ENCODE measurements at regions not wholly inside any gene's neighbourhood (a gene's known extent, or its start where the extent isn't known, plus 50 kb on each side); places are given as distances from the start of the nearest gene placed in this dataset.
"Not testable (repeated sequence)": the region's sequence is repeated elsewhere in the genome, so short reads cannot be mapped to it uniquely, and the experiment has no call there.

GRCh38 chr1:245039196-245039595, 115.6 kb upstream of the KIF26B start:
- no peak for DNase-seq
- intact Hi-C loops (cut with DNase I), result no loop called here

- no peak for DNase-seq
- intact Hi-C loops (cut with DNase I), result no loop called here
Measured at GRCh38 chr1:245036102-245036501, 118.7 kb upstream of the KIF26B start.

DNA sequence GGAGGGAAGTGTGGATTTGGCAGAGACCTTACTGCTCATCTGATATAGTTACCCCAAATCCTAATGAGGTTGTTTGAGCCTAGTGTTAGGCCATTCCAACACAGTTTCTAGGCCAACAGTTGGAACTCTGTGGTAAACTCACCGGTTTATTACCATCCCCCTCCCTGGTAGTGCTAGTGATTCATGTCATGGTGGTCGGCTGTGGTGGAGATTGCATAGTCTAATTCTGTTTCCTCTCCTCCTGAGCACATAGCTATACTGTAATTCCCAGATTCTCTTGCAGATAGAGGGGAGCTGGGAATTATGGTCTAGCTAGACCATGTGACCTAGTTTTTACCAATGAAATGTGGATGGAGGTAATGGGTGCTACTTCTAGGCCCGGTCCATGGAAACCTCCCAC, 123.7 kb upstream of the KIF26B start:
- DNase-seq, result no peak
- intact Hi-C loops (cut with DNase I), result no loop called here

DNA sequence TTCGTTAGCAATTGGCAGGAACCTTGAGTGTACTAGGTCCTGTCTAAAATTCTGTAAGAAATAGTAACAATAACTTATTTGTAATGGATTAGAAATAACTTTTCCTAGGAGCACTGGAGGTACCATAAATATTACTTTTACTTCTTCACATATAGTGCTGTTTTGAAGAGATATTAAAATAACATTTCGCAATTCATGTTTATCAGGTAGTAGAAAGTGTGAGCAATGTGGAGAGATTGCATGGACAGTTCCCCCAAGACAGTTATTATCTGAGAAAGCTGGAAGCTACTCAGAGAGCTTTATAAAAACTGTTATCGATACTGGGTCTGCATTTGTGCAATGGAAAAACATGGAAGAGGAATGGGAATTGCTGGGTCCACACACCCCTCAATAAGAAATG, 128.5 kb upstream of the KIF26B start:
- intact Hi-C loops (cut with DNase I), result no loop called here
- DNase-seq, result no peak

DNA sequence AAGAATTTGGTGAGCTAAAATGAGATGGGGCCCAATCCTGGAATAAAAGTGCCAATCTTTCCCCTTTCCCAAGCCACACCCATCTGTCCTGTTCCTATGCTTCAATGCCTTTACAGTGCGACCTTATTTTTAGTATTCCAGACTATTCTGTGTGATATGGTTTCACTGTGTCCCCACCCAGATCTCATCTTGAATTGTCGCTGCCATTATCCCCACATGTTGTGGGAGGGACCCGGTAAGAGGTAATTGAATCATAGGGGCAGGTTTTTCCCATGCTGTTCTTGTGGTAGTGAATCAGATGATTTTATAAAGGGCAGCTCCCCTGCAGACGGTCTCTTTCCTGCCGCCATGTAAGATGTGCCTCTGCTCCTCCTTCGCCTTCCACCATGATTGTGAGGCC, 129.3 kb upstream of the KIF26B start:
- intact Hi-C loops (cut with DNase I), result no loop called here

DNA sequence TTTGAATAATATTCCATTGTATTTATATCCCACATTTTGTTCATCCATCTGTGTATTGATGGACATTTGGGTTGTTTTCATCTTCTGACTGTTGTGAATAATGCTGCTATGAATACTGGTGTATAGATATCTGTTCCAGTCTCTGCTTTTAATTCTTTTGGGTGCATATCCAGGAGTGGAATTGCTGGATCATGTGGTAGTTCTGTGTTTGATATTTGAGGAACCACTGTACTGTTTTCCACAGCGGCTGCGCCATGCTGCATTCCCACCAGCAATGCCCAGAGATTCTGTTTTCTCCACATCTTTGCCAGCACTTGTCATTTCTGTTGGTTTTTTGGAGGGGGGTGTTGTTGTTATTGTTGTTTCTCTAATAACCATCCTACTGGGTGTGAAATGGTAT, 131.6 kb upstream of the KIF26B start:
- DNase-seq, result no peak
- intact Hi-C loops (cut with DNase I), result no loop called here

More for the DNA sequence above, 129.3 kb upstream of the KIF26B start:
- DNase-seq, result no peak

- intact Hi-C loops (cut with DNase I), result no loop called here
- no peak for DNase-seq
Measured at GRCh38 chr1:245019910-245020486, 134.8 kb upstream of the KIF26B start.

DNA sequence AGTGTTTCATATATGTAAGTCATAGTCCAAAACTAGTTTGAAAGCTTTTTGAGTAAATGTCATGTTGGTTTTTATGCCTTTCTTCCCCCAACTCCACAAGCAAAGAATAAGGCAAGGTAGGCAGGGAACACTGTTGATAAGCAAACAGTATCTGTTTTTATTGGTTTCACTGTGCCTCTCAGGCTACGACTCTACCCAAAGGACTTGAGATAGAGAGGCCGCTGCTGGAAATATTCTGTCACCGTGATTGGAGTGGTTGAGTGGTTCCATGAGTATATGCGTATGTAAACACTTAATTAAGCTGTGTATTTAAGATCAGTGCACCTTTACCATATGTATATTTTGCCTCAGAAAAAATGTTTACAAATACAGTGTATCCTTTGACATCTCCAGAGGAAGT, 138.1 kb upstream of the KIF26B start:
- intact Hi-C loops (cut with DNase I), result no loop called here
- DNase-seq, result no peak

- intact Hi-C loops (cut with DNase I), result no loop called here
- no peak for DNase-seq
Measured at GRCh38 chr1:245015031-245015430, 139.8 kb upstream of the KIF26B start.

DNA sequence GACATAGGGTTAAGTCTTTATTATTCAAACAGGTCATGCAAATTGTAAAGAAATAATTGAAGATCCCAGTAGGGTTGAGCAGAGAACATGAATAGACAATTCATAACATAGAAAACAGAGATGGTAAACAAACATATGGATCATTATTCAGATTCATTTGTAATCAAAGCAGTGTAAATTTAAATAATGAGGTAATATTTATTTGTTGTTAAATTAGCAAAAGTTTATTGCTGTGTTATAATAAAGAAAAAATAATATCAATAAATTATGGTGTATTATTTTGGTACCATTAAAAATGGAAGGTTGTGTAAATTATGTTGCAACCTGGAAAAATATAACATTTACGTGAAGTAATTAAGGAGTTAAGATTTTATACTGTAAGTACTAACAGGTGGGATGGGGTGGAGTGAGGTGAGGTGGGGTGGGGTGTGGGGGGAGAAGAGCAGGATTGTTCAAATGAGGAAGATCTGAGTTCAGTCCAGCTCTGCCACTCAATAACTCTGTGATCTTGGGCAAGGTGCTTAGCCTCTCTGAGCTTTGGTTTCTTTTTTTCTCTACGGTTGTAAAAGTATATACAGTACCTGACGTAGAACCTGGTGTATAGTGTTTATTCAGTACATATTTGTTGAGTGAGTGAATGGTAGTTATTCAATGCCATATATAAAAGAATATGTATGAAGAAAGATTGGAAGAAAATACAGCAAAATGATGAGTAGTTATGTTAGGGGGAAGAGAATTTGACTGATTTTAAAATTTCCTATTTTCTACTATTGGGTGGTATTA, 140.3 kb upstream of the KIF26B start:
- DNase-seq, result no peak
- intact Hi-C loops (cut with DNase I), result no loop called here

GRCh38 chr1:245010018-245010614, 144.7 kb upstream of the KIF26B start:
- intact Hi-C loops (cut with DNase I), result no loop called here
- DNase-seq, result peak in 1 of 10 donors; percentile 10

DNA sequence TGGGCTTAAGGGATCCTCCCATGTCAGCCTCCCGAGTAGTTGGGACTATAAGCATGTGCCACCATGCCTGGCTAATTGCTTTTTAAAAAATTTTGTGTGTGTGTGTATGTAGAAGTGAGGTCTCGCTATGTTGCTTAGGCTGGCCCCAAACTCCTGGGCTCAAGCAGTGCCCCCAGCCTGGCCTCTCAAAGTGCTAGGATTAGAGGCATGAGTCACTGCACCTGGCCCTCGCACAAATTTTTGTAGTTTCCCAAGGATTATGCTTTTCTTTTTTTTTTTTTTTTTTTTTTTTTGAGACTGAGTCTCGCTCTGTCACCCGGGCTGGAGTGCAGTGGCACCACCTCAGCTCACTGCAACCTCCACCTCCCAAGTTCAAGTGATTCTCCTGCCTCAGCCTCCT, 144.4 kb upstream of the HNRNPU start:
- intact Hi-C loops (cut with DNase I), result no loop called here
- peak in 1 of 10 donors; percentile 14 for DNase-seq

DNA sequence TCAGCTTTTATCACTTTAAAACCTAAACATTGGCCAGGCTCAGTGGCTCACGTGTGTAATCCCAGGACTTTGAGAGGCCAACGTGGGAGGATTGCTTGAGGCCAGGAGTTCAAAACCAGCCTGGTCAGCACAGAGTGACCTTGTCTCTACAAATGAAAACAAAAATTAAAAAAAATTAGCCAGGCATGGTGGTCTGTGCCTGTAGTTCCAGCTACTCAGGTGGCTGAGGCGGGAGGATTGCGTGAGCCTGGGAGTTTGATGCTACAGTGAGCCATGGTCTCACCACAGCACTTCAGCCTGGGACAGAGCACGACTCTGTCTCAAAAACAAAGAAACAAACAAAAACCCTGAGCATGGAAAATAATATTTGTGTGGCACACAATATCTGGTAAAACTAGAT, 143.5 kb upstream of the HNRNPU start:
- intact Hi-C loops (cut with DNase I), result no loop called here

DNA sequence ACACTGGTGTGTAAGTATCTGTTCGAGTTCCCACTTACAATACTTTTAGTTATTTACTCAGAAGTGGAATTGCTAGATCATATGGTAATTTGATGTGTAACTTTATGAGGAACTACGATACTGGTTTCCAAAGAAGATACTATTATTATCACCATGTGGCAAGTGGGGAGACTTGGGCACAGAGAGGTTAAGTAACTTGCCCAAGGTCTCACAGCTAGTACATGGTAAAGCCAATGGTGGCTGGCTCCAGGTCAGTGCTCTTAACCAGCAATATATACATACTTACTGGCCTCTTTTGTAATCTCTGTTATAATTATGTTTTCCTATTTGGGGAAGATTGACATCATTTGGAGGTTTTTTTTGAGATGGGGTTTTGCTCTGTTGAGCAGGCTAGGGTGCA, 138.9 kb upstream of the HNRNPU start:
- DNase-seq, result peak in 1 of 10 donors; percentile 16
- intact Hi-C loops (cut with DNase I), result no loop called here

More for the DNA sequence above, 143.5 kb upstream of the HNRNPU start:
- no peak for DNase-seq

GRCh38 chr1:245001252-245001651, 136.9 kb upstream of the HNRNPU start:
- no peak for DNase-seq
- intact Hi-C loops (cut with DNase I), result no loop called here

DNA sequence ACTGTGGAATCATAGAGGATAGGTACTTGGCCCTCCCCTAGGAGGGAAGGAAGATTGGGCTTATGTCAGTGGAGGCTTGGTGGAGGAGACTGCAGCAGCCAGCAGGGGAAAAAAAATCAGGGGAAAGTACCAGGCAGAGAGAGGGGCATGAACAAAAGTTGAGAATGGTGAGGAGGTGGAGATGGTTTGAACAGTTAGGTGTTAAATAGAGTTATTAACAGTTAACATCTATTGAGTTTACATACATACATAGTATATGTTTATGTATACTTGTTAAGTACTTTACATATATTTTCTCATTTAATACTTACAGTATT, 136.5 kb upstream of the HNRNPU start:
- intact Hi-C loops (cut with DNase I), result no loop called here
- DNase-seq, result no peak

DNA sequence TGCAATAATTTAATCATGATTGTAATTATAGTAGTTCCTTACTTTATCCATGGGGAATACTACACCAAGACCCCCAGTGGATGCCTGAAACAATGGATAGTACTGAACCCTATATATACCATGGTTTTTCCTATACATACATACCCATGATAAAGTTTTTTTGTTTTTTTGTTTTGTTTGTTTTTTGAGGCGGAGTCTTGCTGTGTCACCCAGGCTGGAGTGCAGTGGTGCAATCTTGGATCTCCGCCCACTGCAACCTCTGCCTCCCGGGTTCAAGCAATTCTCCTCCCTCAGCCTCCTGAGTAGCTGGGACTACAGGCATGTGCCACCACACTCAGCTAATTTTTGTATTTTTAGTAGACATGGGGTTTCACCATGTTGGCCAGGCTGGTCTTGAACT, 135.3 kb upstream of the HNRNPU start:
- intact Hi-C loops (cut with DNase I); DNase-seq: not testable (repeated sequence)

- DNase-seq, result no peak
- intact Hi-C loops (cut with DNase I), result no loop called here
Measured at GRCh38 chr1:244998717-244999346, 134.5 kb upstream of the HNRNPU start.

DNA sequence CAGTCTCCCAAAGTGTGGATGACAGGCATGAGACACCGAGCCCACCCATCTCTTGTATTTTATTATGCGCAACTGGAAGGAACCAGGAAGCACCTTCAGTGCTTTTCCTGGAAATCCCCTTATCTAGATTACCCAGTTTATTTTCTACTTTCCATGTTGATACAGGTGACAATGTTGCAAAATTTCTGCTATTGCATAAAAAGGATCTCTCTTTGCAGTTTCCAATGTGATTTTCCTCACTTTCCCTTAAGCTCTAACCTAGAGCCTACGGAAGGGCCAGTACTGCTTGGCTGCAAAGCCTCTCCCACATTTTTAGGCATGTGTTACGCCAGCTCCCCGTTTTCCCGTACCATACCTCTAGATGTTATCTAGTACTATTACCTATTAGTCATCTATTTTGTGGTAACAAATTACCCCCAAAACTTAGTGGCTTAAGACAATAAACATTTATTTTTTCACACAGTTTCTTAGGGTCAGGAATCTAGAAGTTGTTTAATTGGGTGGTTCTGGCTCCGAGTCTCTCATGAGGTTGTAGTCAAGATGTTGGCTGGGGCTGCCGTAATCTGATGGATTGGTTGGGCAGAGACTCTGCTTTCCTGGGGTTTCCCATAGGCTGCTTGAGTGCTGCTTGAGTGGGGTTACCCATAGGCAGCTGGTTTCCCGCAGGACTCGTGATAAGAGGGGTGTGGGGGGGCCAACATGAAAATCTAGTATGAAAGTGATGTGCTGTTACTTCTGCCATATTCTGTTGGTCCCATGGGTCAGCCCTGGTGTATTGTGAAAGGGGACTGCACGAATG, 131.5 kb upstream of the HNRNPU start:
- intact Hi-C loops (cut with DNase I), result no loop called here
- no peak for DNase-seq

- no peak for DNase-seq
- intact Hi-C loops (cut with DNase I), result no loop called here
Measured at GRCh38 chr1:244992833-244993232, 128.5 kb upstream of the HNRNPU start.

DNA sequence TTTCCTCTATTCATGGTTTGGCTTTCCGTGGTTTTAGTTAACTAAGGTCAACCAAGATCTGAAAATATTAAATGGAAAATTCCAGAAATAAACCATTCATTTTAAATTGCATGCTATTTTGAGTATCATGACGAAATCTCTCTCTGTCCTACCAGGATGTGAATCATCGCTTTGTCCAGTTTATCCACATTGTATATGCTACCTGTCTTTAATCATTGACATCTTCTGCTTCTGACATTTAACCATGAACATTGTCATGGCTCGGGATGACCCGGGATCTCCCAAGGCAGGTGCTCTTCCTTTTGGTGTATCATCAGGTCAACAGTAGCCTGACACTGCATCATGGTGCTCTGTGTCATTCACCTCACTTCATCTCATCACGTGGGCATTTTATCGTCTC, 125.5 kb upstream of the HNRNPU start:
- intact Hi-C loops (cut with DNase I), result no loop called here
- DNase-seq, result no peak
